ENCODE measurements at regions not wholly inside any gene's neighbourhood (a gene's known extent, or its start where the extent isn't known, plus 50 kb on each side); places are given as distances from the start of the nearest gene placed in this dataset.

DNA sequence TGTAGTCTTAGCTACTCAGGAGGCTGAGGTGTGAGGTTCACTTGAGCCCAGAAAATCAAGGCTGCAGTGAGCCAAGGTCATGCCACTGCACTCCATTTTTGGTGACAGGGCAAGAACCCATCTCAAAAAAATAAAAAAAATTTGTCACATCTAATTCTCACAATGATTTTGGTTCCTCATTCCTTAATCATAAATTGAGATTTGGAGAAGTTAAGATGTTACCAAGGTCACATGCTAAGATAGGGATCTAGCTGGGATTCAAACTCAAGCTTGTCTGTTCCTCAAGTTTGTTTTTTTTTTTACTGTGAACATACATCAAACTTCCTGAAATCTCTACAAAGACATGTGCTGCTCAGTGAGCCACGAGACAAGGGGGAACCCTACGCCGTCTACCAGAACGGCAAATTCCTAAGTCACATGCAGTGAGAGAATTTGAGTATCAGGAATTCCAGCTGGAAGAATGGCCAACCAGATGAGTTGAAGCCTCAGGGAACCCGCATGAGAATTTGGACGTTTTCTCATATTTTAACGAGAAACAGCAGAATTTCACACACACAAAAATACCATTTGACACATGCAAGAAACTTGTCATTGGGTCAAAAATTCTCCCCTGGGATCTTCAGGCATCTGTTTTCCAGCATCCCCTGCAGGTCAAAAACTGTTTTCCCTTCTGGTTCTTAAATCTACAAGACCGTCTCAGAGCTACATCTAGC lies 414.1 kb upstream of the GOT2 start:
- H3K27ac ChIP-seq = no peak overlapping the region
- intact Hi-C loops (cut with DNase I; ENCODE audit: low total_unique reads) = no loop called here
- WGBS, 2 donors (ENCODE audit: low coverage in 1 of 2) = 86 to 87% methylated on average over 6 to 8 of the region's 8 CpGs
- in situ Hi-C loops (cut with MboI; ENCODE audit: low pct_ligation_motif_present in 1 of 4, low pct_unique_long_range_greater_than_20kb in 1 of 4, low sequenced_read_pairs in 3 of 4) = no loop called here
- DNase-seq = no peak
- no peaks in the 10 kb centered on the region for H3K27me3 ChIP-seq
- no peak for TF ChIP-seq POLR2A (IDR thresholded peaks at IDR 0.05)
- TF ChIP-seq EP300 (IDR thresholded peaks at IDR 0.05; ENCODE audit: low read depth) = no peak
- H3K36me3 ChIP-seq = no peaks in the 10 kb centered on the region
- H3K4me3 ChIP-seq = no peak overlapping the region
- no peaks in the 10 kb centered on the region for H3K4me1 ChIP-seq
- H3K9me3 ChIP-seq = no peaks in the 10 kb centered on the region

DNA sequence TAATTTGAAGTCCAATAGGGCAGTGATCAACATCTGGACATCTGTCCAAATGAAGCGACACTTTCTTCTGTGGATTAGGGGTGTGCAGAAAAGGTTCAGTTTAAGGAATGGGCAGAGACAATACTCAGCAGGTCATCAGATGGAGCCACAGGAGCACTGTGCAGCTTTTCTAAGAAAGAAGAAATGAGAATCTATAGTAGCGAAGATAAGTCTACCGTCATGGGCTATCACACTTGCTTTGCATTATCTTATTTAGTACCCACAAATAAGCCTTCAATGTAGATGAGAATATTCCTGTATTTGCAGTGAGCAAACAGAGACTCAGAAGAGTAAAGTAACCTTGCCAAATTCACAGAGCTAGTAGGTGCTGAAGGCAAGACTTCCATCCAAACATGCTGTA lies 412.0 kb upstream of the GOT2 start:
- WGBS, 2 donors (ENCODE audit: low coverage in 1 of 2) = 86 to 93% methylated on average over 3 of the region's 3 CpGs
- TF ChIP-seq POLR2A (IDR thresholded peaks at IDR 0.05) (no peak), POLR2AphosphoS5 (IDR thresholded peaks at IDR 0.05) (no peak)
- no peaks in the 10 kb centered on the region for H3K36me3 ChIP-seq
- intact Hi-C loops (cut with DNase I; ENCODE audit: low total_unique reads) (no loop called here), in situ Hi-C loops (cut with MboI; ENCODE audit: low pct_ligation_motif_present in 1 of 4, low pct_unique_long_range_greater_than_20kb in 1 of 4, low sequenced_read_pairs in 3 of 4) (no loop called here)
- no peak overlapping the region for H3K27ac ChIP-seq
- H3K4me3 ChIP-seq = no peak overlapping the region
- no peaks in the 10 kb centered on the region for H3K9me3 ChIP-seq
- H3K4me1 ChIP-seq = no peaks in the 10 kb centered on the region
- no peaks in the 10 kb centered on the region for H3K27me3 ChIP-seq
- no peak for DNase-seq

GRCh38 chr16:59144841-59145240 lies 410.7 kb upstream of the GOT2 start:
- WGBS, 2 donors (ENCODE audit: low coverage in 1 of 2) = 66 to 86% methylated on average over 2 of the region's 2 CpGs
- no peak for DNase-seq
- no peaks in the 10 kb centered on the region for H3K4me1 ChIP-seq
- TF ChIP-seq EP300 (IDR thresholded peaks at IDR 0.05; ENCODE audit: low read depth) (no peak), POLR2AphosphoS5 (IDR thresholded peaks at IDR 0.05) (no peak), POLR2A (IDR thresholded peaks at IDR 0.05) (no peak)
- TF ChIP-seq, protein P1, sequence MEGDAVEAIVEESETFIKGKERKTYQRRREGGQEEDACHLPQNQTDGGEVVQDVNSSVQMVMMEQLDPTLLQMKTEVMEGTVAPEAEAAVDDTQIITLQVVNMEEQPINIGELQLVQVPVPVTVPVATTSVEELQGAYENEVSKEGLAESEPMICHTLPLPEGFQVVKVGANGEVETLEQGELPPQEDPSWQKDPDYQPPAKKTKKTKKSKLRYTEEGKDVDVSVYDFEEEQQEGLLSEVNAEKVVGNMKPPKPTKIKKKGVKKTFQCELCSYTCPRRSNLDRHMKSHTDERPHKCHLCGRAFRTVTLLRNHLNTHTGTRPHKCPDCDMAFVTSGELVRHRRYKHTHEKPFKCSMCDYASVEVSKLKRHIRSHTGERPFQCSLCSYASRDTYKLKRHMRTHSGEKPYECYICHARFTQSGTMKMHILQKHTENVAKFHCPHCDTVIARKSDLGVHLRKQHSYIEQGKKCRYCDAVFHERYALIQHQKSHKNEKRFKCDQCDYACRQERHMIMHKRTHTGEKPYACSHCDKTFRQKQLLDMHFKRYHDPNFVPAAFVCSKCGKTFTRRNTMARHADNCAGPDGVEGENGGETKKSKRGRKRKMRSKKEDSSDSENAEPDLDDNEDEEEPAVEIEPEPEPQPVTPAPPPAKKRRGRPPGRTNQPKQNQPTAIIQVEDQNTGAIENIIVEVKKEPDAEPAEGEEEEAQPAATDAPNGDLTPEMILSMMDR (IDR thresholded peaks at IDR 0.05) = no peak
- H3K27ac ChIP-seq = no peak overlapping the region
- H3K36me3 ChIP-seq = no peaks in the 10 kb centered on the region
- H3K9me3 ChIP-seq = no peaks in the 10 kb centered on the region
- in situ Hi-C loops (cut with MboI; ENCODE audit: low pct_ligation_motif_present in 1 of 4, low pct_unique_long_range_greater_than_20kb in 1 of 4, low sequenced_read_pairs in 3 of 4) = no loop called here
- intact Hi-C loops (cut with DNase I; ENCODE audit: low total_unique reads) = no loop called here
- H3K27me3 ChIP-seq = no peaks in the 10 kb centered on the region
- no peak overlapping the region for H3K4me3 ChIP-seq

GRCh38 chr16:59144326-59144725 lies 410.2 kb upstream of the GOT2 start:
- intact Hi-C loops (cut with DNase I; ENCODE audit: low total_unique reads) = no loop called here
- Histone ChIP-seq H3K4me3 (no peak overlapping the region), H3K27ac (no peak overlapping the region), H3K27me3 (no peaks in the 10 kb centered on the region), H3K4me1 (no peaks in the 10 kb centered on the region), H3K36me3 (no peaks in the 10 kb centered on the region), H3K9me3 (no peaks in the 10 kb centered on the region)
- no peak for TF ChIP-seq EP300 (IDR thresholded peaks at IDR 0.05; ENCODE audit: low read depth)
- no peak for TF ChIP-seq POLR2A (IDR thresholded peaks at IDR 0.05)
- no peak for TF ChIP-seq POLR2AphosphoS5 (IDR thresholded peaks at IDR 0.05)
- TF ChIP-seq, protein P1 (IDR thresholded peaks at IDR 0.05) = no peak
- 46 to 60% methylated on average over 1 of the region's 1 CpG for WGBS, 2 donors (ENCODE audit: low coverage in 1 of 2)
- in situ Hi-C loops (cut with MboI; ENCODE audit: low pct_ligation_motif_present in 1 of 4, low pct_unique_long_range_greater_than_20kb in 1 of 4, low sequenced_read_pairs in 3 of 4) = no loop called here
- no peak for DNase-seq

DNA sequence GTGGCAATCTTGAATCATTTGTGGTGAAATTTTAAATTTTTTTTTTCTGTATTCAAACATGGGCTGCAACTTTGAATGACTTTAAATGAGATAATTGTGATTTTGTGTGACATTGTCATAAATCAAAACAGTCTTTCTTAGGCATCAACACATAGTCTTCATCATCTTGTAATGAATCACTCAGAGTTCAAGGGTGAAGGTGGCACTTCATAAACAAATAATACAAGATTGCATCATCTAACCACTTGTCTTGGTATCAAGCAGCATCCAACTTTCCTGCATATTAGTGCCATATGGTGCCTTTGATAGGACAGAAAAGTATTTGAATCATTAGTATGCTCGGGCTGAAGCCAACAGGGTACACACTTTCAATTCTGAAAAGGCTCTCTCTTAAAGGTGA lies 392.4 kb upstream of the GOT2 start:
- Histone ChIP-seq H3K9me3 (no peaks in the 10 kb centered on the region), H3K4me1 (no peaks in the 10 kb centered on the region), H3K36me3 (no peaks in the 10 kb centered on the region), H3K4me3 (no peak overlapping the region), H3K27me3 (no peaks in the 10 kb centered on the region), H3K27ac (no peak overlapping the region)
- intact Hi-C loops (cut with DNase I; ENCODE audit: low total_unique reads) (no loop called here), in situ Hi-C loops (cut with MboI; ENCODE audit: low pct_ligation_motif_present in 1 of 4, low pct_unique_long_range_greater_than_20kb in 1 of 4, low sequenced_read_pairs in 3 of 4) (no loop called here)
- 57 to 69% methylated on average over 1 of the region's 1 CpG for WGBS, 2 donors (ENCODE audit: low coverage in 1 of 2)
- DNase-seq = no peak
- TF ChIP-seq, protein P1 (IDR thresholded peaks at IDR 0.05) = no peak
- TF ChIP-seq EP300 (IDR thresholded peaks at IDR 0.05; ENCODE audit: low read depth) = no peak
- no peak for TF ChIP-seq POLR2AphosphoS5 (IDR thresholded peaks at IDR 0.05)
- TF ChIP-seq POLR2A (IDR thresholded peaks at IDR 0.05) = no peak
